ENCODE measurements at regions not wholly inside any gene's neighbourhood (a gene's known extent, or its start where the extent isn't known, plus 50 kb on each side); places are given as distances from the start of the nearest gene placed in this dataset.
"Not testable (repeated sequence)": the region's sequence is repeated elsewhere in the genome, so short reads cannot be mapped to it uniquely, and the experiment has no call there.

DNA sequence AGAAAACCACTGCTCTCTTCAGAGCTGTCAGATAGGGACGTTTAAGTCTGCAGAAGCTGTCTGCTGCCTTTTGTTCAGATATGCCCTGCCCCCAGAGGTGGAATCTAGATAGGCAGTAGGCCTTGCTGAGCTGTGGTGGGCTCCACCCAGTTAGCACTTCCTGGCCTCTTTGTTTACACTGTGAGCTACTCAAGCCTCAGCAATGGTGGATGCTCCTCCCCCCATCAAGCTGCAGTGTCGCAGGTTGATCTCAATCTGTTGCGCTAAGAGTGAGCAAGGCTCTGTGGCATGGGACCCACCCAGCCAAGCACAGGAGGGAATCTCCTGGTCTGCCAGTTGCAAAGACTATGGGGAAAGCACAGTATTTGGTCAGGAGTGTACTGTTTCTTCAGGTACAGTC is 59.2 kb upstream of the ZNF641 start:
- TF ChIP-seq, protein P1, sequence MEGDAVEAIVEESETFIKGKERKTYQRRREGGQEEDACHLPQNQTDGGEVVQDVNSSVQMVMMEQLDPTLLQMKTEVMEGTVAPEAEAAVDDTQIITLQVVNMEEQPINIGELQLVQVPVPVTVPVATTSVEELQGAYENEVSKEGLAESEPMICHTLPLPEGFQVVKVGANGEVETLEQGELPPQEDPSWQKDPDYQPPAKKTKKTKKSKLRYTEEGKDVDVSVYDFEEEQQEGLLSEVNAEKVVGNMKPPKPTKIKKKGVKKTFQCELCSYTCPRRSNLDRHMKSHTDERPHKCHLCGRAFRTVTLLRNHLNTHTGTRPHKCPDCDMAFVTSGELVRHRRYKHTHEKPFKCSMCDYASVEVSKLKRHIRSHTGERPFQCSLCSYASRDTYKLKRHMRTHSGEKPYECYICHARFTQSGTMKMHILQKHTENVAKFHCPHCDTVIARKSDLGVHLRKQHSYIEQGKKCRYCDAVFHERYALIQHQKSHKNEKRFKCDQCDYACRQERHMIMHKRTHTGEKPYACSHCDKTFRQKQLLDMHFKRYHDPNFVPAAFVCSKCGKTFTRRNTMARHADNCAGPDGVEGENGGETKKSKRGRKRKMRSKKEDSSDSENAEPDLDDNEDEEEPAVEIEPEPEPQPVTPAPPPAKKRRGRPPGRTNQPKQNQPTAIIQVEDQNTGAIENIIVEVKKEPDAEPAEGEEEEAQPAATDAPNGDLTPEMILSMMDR (IDR thresholded peaks at IDR 0.05; ENCODE audit: insufficient read depth, low read depth, low read length) = not testable (repeated sequence)
- TF ChIP-seq EZH2 (IDR thresholded peaks at IDR 0.05; ENCODE audit: insufficient read depth, low read length) = not testable (repeated sequence)
